Transverse colon (tissue), 4 donors: ENCODE measurements at regions not wholly inside any gene's neighbourhood (a gene's known extent, or its start where the extent isn't known, plus 50 kb on each side); places are given as distances from the start of the nearest gene placed in this dataset.

Experiments
- DNase-seq: peaks from one replicate; pipeline ENCODE4 v3.0.0-alpha.2; 2019
- H3K27ac ChIP-seq, 4 donors: fragments of 200-600 bp; sonication (generic); 2 replicates each; pipeline ENCODE4 v1.5.1; 2016 to 2018; ENCODE audit warnings: inconsistent platforms in 4 of 4
- H3K27me3 ChIP-seq: fragments of 200-600 bp; sonication (generic); 2 replicates; pipeline ENCODE4 v1.5.1; 2017; ENCODE audit warnings: inconsistent platforms
- H3K36me3 ChIP-seq, 4 donors: fragments of 200-600 bp; sonication (generic); 2 replicates each; pipeline ENCODE4 v1.5.1; 2017 to 2019; ENCODE audit warnings: inconsistent platforms in 4 of 4
- H3K4me1 ChIP-seq, 4 donors: fragments of 200-600 bp; sonication (generic); 2 replicates each; pipeline ENCODE4 v1.5.1; 2017 to 2020; ENCODE audit warnings: inconsistent platforms in 4 of 4
- H3K4me3 ChIP-seq, 4 donors: fragments of 200-600 bp; sonication (generic); 1 replicate in 1 of 4; 2 replicates in 3 of 4; pipeline versions ENCODE4 v1.5.1 to v1.6.1; 2017 to 2019; ENCODE audit warnings: inconsistent platforms in 4 of 4
- H3K9me3 ChIP-seq, 2 donors: fragments of 200-600 bp; sonication (generic); 2 replicates each; pipeline ENCODE4 v1.5.1; 2017 to 2019; ENCODE audit warnings: inconsistent platforms in 2 of 2
- CTCF ChIP-seq, 5 experiments: fragments of 200-600 bp in 3 of 5; fragments of 450-650 bp in 2 of 5; sonication (generic) in 3 of 5; IDR thresholded peaks; 1 replicate in 2 of 5; 2 replicates in 3 of 5; pipeline ENCODE4 v1.5.1; 2016 to 2017; ENCODE audit warnings: antibody characterized with exemption in 5 of 5, inconsistent platforms in 3 of 5, mild to moderate bottlenecking in 2 of 5, moderate library complexity in 1 of 5
- EP300 ChIP-seq: sonication (generic); formaldehyde crosslinking; IDR thresholded peaks from one replicate; pipeline ENCODE4 v1.6.1; 2017; ENCODE audit warnings: antibody characterized with exemption, low read depth
- POLR2A ChIP-seq: fragments of 450-650 bp; IDR thresholded peaks from one replicate; pipeline ENCODE4 v1.6.1; 2016; ENCODE audit warnings: antibody characterized with exemption, mild to moderate bottlenecking, moderate library complexity
- POLR2AphosphoS5 ChIP-seq, 3 donors: sonication (generic); formaldehyde crosslinking; IDR thresholded peaks; one replicate each; pipeline ENCODE4 v1.6.1; 2016; ENCODE audit warnings: antibody characterized with exemption in 3 of 3
- WGBS, 2 donors: methylation state at CpG; one replicate each; pipeline ENCODE4 v1.1.5; 2018; ENCODE audit warnings: low coverage in 1 of 2; 5-methylcytosine and 5-hydroxymethylcytosine counted together
- in situ Hi-C, 4 donors: fragments of 200-750 bp; cut with MboI; loops; one replicate each; pipeline versions ENCODE4 v1.15.0 to v1.15.1; 2017; ENCODE audit warnings: low sequenced_read_pairs in 3 of 4, low pct_ligation_motif_present in 1 of 4, low pct_unique_long_range_greater_than_20kb in 1 of 4
- intact Hi-C: fragments of 100-400 bp; cut with DNase I; formaldehyde crosslinking; loops from one replicate; pipeline ENCODE4 v1.15.1; 2023; ENCODE audit warnings: low total_unique reads

- WGBS, 2 donors = 85 to 89% methylated on average over 3 of the region's 3 CpGs
- no peaks in the 10 kb centered on the region for H3K36me3 ChIP-seq
- no peak overlapping the region for H3K4me3 ChIP-seq
- intact Hi-C loops (no loop called here), in situ Hi-C loops (no loop called here)
- H3K4me1 ChIP-seq = no peaks in the 10 kb centered on the region
- H3K27ac ChIP-seq = no peak overlapping the region
- H3K27me3 ChIP-seq = no peaks in the 10 kb centered on the region
- no peak for DNase-seq
- TF ChIP-seq EP300 (no peak), CTCF (IDR thresholded peaks at IDR 0.05) (no peak), POLR2A (no peak), POLR2AphosphoS5 (IDR thresholded peaks at IDR 0.05) (no peak)
- no peaks in the 10 kb centered on the region for H3K9me3 ChIP-seq
Observed at GRCh38 chr7:115113776-115114175, 191.9 kb downstream of the MDFIC start.

GRCh38 chr7:115113131-115113530 lies 191.2 kb downstream of the MDFIC start:
- no peaks in the 10 kb centered on the region for H3K9me3 ChIP-seq
- in situ Hi-C loops (no loop called here), intact Hi-C loops (no loop called here)
- no peak overlapping the region for H3K4me3 ChIP-seq
- no peak for DNase-seq
- no peaks in the 10 kb centered on the region for H3K4me1 ChIP-seq
- TF ChIP-seq POLR2AphosphoS5 (IDR thresholded peaks at IDR 0.05) (no peak), EP300 (no peak), POLR2A (no peak), CTCF (IDR thresholded peaks at IDR 0.05) (no peak)
- WGBS, 2 donors = 94 to 95% methylated on average over 3 of the region's 3 CpGs
- no peaks in the 10 kb centered on the region for H3K36me3 ChIP-seq
- H3K27ac ChIP-seq = no peak overlapping the region
- no peaks in the 10 kb centered on the region for H3K27me3 ChIP-seq

GRCh38 chr7:115110523-115110922 lies 188.6 kb downstream of the MDFIC start:
- intact Hi-C loops = no loop called here
- TF ChIP-seq EP300 (no peak), CTCF (IDR thresholded peaks at IDR 0.05) (no peak), POLR2AphosphoS5 (IDR thresholded peaks at IDR 0.05) (no peak), POLR2A (no peak)
- Histone ChIP-seq H3K9me3 (no peaks in the 10 kb centered on the region), H3K27ac (no peak overlapping the region), H3K27me3 (no peaks in the 10 kb centered on the region), H3K4me3 (no peak overlapping the region), H3K4me1 (no peaks in the 10 kb centered on the region), H3K36me3 (no peaks in the 10 kb centered on the region)
- 70 to 80% methylated on average over 1 of the region's 1 CpG for WGBS, 2 donors
- no peak for DNase-seq
- in situ Hi-C loops = no loop called here

- intact Hi-C loops (no loop called here), in situ Hi-C loops (no loop called here)
- Histone ChIP-seq H3K4me1 (no peaks in the 10 kb centered on the region), H3K9me3 (no peaks in the 10 kb centered on the region), H3K4me3 (no peak overlapping the region), H3K36me3 (no peaks in the 10 kb centered on the region), H3K27ac (no peak overlapping the region), H3K27me3 (no peaks in the 10 kb centered on the region)
- 83 to 94% methylated on average over 2 to 3 of the region's 3 CpGs for WGBS, 2 donors
- TF ChIP-seq POLR2AphosphoS5 (IDR thresholded peaks at IDR 0.05) = no peak
- no peak for TF ChIP-seq POLR2A
- TF ChIP-seq EP300 = no peak
- TF ChIP-seq CTCF (IDR thresholded peaks at IDR 0.05) = no peak
- DNase-seq = no peak
Observed at GRCh38 chr7:115106316-115106715, 184.4 kb downstream of the MDFIC start.
